HG03469 (cell line): ENCODE measurements at regions not wholly inside any gene's neighbourhood (a gene's known extent, or its start where the extent isn't known, plus 50 kb on each side); places are given as distances from the start of the nearest gene placed in this dataset.
"Not testable (repeated sequence)": the region's sequence is repeated elsewhere in the genome, so short reads cannot be mapped to it uniquely, and the experiment has no call there.

Experiments
- ATAC-seq: cut with Tn5 transposase; IDR thresholded peaks from one replicate; pipeline ENCODE4 v1.9.1; 2021; ENCODE audit warnings: mild to moderate bottlenecking, moderate library complexity, moderate number of reproducible peaks; ENCODE audit not compliant: unreplicated experiment

DNA sequence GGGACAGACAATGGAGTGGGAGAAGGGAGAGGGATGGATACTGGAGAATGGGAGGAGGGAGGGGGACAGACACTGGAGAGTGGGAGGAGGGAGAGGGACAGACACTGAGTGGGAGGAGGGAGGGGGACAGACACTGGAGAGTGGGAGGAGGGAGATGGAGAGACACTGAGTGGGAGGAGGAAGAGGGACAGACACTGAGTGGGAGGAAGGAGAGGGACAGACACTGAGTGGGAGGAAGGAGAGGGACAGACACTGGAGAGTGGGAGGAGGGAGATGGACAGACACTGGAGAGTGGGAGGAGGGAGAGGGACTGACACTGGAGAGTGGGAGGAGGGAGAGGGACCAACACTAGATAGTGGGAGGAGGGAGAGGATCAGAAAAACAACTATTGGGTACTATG, 426.7 kb upstream of the PMFBP1 start:
- ATAC-seq: no peak

DNA sequence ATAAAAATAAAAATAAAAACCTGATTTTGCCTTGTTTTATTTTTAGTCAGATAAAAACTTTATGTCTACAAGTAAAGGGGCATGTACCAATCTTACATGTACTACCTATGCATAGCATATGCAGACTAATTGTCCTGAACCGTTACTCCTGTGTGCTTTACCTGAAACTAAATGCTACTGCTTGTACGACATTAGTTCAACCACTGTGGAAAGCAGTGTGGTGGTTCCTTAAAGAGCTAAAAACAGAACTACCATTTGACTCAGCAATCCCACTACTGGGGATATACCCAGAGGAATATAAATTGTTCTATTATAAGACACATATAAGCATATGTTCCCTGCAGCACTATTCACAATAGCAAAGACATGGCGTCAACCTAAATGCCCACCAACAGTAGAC, 426.0 kb upstream of the PMFBP1 start:
- no peak for ATAC-seq

DNA sequence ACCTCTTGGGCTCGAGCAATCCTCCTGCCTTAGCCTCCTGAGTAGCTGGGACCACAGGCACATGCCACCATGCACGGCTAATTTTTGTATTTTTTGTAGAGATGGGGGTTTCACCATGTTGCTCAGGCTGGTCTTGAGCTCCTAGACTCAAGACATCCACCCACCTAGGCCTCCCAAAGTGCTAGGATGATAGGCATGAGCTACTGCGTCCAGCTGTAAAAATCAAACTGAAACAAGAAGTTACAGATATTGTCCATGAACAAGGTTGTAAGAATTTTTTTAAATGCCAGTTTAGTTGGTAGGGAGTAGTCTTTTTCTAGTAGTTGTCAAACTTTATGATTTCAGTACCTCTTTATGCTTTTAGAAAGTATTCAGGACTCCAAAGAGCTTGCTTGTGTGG, 424.4 kb upstream of the PMFBP1 start:
- no peak for ATAC-seq

DNA sequence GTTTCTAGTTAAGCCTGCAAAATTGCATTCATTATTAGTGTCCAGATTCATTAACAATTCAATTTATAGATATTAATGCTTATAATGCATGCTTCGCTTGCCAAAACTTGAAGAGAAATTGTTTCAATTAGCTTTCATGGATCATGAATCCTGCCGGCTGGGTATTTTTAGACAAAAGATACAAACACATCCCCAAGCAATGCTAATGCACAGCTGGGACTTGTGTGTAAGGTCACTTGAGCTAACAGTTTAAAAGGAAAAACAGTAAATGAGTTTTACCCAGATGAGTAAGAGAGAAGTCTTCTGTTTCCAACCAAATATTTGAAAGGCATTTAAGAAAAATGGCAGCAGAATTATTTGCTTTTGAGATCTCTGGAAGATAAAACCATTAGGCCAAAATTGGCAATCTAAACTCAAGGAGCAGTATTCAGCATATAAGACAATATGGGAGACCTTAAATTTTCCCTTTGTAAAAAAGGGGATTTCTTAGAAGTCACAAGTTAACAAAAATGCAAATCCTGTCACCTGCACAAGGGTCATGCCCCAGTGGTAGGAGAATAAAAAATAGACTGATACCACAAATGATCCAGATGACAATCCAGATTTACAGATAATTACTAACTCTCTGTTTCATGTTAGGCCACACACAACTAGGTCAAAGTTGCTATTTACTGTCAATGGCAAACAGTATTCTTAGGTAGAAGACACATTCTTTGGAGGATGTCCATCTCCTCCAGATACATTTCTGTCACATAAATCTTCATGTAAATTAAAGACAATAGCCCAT, 418.4 kb upstream of the PMFBP1 start:
- peak; percentile 53 for ATAC-seq

DNA sequence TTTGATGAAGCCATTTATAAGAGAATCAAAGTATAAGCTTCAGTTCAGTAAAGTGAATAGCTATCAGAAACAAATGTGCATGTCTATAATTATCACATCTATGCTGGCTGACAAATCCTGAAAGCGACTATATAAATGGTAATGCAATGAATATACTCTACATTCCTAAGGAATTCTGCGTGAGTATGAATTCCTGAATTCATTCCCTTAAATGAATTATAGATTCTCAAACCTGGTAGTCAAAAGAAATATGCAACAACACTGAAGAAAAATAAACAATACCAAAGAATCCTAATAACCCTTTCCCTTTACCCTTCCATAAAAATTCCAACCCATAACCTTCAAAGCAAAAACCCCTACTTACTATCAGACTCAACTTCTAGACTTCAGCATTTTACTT, 416.6 kb upstream of the PMFBP1 start:
- ATAC-seq: no peak

DNA sequence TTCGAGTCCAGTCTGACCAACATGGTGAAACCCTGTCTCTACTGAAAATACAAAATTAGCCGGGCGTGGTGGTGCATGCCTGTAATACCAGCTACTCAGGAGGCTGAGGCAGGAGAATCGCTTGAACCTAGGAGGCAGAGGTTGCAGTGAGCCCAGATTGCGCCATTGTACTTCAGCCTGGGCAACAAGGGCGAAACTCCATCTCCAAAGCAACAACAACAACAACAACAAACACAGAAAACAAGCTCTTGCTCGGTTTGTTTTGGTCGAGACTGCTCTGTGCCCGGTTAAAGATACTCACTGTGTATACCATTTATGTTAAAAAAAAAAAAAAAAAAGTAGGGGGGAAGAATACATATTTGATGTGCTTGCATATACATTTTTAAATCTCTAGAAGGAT, 406.1 kb upstream of the PMFBP1 start:
- not testable (repeated sequence) for ATAC-seq

DNA sequence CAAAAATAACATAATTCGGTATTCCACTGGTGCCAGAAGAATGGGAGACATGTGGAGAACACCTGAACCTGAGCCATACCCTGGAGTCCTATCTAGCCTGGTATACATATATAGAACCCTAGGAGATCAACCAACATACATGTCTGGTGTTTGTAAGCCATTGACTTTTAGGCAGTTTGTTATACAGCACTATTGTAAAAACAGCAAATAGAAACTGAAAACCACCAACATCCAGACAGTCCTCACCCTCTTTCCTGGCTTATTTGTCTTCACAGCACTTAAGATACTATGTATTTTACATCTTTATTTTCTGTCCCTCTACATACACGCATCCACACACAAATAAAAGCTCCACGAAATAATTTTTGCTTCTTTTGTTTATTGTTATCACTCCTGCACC, 404.2 kb upstream of the PMFBP1 start:
- ATAC-seq: no peak

DNA sequence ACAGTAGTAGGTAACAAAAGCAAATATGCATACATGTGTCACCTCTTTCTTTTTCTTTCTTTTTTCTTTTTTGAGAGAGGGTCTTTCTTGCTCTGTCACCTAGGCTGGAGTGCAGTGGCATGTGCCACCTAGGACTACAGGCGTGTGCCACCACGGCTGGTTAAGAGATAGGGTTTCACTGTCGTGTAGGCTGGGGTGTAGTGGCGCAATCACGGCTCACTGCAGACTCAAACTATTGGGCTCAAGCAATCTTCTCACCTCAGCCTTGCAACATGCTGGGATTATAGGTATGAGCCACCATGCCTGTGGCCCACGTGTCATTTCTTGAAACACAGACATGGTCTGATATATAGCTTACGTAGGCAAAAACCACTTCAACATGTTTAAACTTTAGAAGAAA, 397.7 kb upstream of the PMFBP1 start:
- ATAC-seq: no peak

DNA sequence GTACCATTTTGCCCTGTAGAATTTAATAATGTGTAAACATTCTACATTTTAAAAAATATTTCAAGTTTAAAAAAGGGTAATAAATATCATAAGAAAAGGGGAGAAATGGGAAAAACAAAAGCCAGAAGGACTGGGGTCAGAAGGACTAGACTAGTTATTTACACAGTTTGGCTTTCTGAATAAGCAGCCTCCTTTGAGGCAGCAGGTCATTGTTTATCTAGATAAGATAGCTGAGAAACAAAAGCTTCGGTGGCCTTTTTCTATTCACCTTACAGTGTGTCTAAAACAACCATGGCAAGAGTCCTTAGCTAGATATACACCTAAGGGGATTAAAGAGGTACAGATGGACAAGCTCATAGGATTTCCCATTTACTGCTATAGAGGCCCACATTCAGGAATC, 396.5 kb upstream of the PMFBP1 start:
- no peak for ATAC-seq

DNA sequence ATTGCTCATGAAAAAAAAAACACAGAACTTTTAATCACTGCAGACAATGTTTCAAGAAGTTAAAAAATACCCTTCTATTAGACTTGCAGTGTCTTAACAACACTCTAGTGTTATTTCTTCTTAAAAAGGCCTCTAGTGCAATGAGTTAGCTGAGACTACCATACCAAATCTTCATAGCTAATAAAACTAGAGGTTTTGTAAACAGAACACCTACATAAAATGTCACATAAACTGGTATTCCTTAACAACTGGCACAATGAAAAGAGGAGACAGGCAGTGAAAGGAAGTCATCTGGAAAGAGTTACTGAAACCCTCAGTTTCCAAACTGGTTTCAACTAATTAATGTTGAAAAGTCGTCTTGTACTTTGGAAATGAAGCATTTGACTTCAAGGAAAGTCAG, 394.2 kb upstream of the PMFBP1 start:
- no peak for ATAC-seq

DNA sequence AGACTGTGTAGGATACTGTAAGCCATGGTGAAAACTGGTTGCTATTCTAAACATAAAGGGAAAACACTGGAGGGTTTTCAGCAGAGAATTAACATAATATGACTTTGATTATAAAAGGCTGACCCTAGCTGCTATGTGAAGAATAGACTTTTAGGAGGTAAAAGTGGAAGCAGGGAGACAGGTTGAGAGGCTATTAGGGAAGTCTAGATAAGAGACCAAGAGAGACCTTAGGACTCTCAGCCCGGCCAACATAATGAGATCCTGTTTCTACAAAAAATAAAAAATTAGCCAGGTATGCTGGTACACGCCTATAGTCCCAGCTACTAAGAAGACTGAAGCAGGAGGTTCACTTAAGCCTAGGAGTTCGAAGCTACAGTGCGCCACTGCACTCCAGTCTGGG, 393.2 kb upstream of the PMFBP1 start:
- ATAC-seq: no peak

DNA sequence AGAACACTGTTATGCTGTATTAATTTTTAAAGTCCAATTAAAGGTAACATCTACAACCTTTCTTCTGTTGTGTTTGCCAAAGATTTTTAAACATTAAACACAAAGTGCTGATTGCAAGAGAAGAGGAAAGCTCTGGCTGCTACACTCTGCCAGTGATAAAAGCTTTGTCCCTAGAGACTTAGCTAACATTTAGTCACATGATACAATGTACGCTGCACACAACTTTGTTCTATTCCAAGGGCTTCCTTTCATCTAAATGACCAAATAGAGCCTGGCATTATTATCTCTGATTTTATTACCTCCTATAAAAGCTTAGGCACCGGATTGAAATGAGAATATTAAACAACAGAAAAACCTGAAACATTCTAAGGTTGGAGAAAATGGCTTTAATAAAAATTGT, 388.7 kb upstream of the PMFBP1 start:
- ATAC-seq: no peak

DNA sequence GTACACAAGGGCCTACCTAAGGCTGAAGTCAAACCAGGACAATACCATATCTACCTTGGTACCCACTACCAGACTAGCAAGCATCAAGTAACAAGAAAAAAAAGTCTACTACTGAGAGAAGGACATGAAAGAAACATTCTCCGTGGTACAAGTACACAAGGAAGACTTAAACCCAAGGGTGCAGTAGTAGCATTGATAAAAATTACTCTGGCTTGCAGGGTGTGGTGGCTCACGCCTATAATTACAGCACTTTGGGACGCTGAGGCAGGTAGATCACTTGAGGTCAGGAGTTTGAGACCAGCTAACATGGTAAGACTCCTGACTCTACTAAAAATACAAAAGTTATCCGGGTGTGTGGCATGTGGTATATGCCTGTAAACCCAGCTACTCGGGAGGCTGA, 386.5 kb upstream of the PMFBP1 start:
- no peak for ATAC-seq

DNA sequence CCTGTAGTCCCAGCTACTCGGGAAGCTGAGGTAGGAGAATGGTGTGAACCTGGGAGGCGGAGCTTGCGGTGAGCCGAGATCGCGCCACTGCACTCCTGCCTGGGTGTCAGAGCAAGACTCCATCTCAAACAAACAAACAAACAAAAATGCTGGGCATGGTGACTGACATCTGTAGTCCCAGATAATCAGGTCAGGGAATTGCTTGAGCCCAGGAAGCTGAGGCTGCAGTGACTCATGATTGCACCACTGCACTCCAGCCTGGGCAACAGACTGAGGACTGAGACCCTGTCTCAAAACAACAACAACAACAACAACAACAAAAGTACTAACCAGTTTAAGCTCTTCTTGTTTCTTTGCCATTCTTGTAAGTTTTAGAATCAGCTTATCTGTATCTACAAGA, 383.0 kb upstream of the PMFBP1 start:
- ATAC-seq: no peak

DNA sequence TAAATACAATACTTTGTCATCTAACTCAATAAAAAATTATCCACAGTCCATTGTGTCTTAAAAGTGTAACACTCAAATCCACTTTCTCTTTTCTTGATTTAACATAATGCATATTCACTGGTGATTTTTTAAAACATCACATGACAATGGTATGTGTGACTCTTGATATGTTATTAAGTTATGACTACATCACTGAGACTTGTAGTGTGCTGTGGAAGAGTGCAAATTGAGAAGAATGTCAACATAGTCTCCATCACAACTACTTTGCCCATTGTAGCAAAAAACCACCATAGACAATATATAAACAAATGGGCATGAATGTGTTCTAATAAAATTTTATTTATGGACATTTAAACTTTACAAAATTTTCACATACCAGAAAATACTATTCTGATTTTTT, 380.7 kb upstream of the PMFBP1 start:
- ATAC-seq: no peak

DNA sequence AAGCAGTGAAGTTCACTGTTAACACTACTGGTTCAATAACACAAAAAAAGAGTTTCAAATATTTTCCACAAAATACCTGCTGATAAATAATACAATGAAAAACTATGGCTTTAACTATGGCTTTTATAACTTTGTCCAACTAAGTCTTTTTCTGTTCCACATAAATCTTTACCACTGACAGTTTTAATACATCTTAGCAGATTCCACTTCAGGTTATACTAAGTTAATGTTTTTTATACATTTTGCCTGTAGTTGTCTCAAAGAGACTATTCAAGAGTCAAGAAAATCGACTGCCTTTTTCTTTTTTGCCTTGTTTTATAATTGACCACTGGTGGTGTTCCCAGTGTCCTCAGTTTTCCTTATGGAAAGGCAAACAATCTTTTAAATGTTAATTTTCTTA, 379.7 kb upstream of the PMFBP1 start:
- ATAC-seq: no peak

DNA sequence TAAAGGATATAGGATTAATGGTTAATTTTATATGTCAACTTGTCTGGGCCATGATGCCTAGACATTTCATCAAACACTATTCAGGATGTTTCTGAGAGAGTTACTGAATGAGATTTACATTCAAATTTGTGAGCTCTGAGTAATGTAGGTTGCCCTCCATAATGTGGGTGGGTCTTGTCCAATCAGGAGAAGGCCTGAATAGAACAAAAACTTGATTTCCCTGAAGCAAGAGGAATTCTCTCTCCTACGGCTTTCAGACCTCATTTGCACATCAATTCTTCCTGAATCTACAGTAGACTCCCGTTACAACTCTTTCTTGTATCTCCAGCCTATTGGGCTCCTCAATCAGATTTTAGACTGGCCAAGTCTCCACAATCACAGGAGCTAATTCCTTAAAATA, 377.9 kb upstream of the PMFBP1 start:
- no peak for ATAC-seq

DNA sequence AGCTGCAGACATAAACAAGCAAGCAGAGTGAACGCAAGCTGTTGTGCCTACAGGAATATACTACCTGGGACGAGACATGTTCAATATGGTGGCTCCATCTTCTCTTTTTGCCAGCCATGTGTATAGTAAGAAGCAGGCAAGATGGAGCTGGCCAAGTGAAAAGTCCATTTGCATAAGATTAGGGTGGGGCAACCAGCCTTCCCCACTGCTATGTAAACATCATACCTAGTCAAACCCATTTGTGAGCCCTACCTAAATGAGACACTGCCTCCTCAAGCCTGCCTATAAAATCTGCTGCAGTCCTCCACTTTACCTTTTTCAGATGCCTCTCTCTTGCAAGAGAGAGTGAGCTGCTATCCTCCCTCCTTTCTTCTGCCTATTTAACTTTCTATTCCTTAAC, 370.1 kb upstream of the PMFBP1 start:
- ATAC-seq: no peak

DNA sequence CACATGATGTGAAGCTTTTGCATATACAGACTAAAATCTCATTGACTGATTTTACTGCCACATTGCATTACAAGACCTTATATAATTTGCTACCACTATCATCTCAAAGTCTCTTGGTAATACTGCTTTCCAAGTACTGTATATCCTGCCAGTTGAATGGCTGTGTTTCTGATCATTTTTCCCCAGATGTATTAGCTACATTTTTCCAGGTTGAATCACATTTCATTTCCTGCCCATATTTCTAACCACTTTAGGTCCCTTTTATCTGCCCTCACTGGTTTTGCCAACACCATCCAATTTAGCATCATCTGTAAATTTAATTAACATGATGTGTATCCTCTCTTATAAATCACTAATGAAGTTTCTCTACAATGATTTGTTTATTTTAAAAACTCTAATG, 365.7 kb upstream of the PMFBP1 start:
- no peak for ATAC-seq

DNA sequence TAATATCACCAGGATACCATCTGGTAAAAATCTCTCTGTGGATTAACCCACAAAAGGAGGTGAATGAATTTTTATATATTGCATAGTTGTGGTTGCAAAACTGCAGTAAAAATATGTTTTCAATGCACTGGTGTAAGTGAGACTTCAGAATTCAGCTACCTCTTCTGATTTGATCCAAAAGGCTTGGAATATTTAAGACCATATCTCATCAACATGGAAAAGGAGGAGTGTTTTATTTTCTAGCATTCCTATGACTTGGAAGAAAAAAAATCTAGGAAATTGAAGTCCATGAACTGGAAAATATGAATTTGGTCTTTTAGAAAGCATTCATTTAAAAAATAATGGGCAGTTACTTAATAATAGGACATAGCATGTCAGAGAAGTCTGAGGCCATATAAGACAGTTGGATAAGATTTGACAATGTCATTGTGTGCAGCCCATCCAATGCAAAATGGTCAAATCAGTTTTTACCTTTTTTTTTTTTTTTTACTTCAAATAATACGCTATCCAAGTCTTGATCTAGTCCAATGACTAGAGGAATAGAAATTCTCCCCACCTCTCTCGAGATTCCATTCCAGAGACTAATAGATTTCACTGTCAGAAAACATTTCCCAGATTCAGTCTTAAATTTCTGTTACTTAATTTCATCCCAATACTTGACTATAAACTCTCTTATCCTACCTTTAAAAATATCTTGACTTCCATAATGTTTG, 364.9 kb upstream of the PMFBP1 start:
- no peak for ATAC-seq

DNA sequence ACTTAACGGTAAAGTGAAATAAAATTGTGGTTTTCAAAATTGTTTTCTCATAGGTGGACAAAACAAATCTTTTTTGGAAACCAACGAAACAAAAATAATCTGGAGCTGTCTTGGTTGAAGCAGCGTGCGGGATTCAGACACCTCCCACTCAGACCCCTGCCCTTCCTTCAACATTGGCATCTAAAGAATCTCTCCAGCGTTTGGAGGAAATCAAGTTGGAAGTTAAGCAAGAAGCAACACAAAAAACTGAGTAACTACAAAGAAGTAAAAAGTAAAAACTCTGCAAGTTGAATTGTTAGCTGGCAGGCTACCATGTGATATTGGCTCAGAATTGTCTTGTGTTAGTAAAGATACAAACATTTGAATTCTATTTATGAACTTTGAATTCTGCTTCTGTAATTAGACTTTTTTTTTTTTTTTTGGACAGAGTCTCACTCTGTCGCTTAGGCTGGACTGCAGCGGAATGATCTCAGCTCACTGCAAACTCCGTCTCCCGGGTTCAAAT, 361.0 kb upstream of the PMFBP1 start:
- no peak for ATAC-seq

DNA sequence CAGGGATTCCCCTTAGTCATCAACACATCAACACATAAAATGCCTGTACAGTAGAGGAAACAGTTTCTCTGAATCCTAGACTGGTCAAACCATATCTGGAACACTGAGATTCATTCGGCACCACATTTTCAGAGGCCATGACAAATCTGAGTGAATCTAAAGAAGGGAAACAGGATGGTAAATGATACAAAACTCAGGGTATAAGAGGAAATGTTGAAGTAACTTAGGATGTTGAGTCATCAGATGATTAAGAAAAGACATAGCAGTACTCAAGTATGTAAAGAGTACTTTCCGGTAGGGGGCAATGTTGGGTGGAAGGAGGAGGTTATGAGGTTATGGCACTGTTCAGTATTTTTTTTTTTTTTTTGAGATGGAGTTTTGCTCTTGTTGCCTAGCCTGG, 358.5 kb upstream of the PMFBP1 start:
- no peak for ATAC-seq
